HK-2 (cell line): ENCODE measurements at regions not wholly inside any gene's neighbourhood (a gene's known extent, or its start where the extent isn't known, plus 50 kb on each side); places are given as distances from the start of the nearest gene placed in this dataset.

Experiments
- DNase-seq: peaks from one replicate; pipeline ENCODE4 v3.0.0-alpha.2; 2018; ENCODE audit not compliant: unreplicated experiment

DNA sequence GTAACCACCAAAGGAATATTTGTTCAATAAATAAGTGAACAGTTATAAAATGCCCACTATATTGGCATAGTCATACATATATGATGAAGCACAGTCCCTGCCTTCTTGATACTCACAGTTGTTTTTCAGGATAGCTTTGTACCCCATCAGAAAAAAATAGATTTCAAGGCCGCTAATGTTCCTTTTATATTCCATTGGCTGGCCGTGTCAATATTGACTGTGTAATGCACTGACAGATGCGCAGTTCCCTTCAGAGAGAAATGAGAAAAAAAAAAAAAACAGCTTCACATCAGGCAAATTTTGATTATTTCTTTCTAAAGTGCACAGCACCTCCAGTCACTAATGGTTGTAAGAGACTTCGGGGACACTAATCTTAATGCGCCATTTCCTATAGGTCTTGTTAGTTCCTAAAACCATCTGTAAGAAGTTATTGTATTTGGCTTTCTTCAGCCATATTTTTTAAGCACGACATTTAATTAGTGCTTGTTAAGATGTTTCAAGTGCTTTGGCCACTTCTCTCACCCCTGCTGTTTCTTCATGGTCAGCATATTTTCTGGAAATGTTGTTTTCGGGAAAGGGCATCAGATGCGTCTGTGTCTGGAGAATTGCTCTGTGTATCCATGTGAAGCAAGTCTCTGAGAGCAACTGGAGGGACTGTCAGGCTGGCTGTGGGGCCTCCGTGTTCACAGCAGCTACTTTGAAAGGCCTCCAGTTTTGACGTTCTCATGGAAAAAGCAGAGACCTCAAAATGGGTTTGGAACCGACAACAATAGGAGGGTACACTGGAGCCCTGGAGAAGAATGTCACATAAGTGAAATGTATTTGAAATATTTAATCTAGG lies 378.3 kb downstream of the MTX2 start:
- DNase-seq, result no peak

DNA sequence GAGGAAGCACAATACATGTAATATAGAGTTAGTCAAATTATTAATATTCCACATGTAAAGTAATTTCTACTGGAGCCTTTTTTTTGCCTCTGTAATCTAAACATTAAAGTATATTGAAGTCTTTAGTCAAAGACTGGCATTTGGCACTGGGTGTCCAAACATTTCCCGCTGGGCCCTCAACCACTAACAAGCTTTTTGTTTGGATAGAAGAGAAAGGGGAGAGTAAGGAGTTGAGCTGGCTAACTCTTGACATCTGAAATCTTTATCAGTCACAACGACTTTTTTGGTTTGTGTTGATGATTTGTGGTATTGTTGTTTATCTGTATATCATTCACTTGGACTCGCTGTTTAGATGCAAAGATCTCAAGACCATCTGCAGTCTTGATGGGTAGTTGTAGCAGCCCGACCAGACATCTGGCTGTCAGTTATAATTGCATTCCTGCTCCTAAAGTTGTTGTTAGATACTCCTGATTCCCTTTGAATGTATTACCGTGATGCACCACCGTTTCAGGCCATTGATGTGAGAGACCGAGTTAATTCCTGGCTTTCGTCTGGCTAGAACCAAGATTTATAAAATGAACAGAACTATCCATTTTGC lies 379.6 kb downstream of the MTX2 start:
- DNase-seq, result no peak

DNA sequence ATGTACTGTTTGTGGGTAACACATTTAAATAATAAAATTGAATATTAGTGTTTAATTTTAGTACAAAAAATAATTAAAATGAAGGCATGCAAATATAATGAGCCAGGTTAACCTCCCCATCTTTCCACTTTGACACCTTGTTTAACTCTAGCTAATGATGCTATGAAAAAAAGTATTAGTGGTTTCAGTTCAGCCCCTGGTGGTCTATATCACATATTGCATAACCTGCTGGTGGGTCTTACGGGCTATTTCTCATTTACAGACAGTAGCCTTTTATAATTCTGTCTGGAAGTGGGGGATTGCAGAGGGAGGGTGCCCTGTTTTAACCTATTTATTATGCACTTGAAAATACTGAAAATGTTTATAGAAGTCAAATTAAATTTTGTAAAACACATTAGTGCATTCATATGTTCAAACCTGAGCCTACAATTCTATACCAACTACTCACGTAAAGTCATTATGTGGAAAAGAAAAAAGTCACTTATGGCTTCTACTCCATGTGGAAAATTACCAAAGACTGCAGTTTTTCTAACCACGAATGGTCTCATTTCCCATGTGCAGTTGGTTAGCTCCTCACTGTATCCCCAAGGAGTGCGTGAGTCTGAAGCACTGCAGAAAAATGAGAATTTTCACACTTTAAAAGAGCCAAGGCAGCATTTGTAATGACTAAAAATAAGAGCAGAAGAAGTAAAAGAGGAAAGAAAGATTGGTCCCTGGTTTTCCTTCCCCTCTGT lies 381.0 kb downstream of the MTX2 start:
- DNase-seq, result no peak

DNA sequence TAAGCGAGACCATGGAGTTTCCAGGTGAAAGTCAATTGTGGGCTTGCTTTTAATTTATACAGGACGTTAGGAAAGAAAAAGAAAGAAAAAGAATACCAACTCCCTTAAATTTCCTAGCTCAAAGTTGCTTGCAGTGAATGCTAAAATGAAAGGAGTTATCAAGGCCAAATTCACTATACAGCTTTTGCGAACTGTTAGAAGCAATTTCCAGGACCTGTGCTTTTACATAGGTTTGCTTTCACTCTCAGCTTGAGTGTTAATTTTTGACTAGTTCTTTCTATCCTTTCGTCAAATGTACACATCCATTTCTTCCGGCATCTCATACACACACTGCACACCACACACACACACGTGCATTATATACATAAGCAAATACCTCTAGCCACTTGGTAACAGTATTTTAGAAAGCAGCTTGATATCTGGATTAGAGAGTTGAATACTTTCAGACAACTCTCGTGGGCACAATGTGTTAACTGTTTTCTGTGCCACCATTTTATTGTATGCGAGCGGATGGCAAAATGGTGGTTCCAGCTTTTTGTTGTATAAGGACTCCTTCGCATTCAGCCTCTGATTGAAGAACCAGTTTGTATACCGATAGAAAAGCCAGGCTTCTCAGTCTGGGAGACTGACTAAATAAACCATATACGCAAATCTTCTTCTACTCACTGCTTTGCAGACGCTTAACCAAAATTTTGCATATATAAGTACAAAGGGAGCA lies 381.8 kb downstream of the MTX2 start:
- DNase-seq, result no peak

DNA sequence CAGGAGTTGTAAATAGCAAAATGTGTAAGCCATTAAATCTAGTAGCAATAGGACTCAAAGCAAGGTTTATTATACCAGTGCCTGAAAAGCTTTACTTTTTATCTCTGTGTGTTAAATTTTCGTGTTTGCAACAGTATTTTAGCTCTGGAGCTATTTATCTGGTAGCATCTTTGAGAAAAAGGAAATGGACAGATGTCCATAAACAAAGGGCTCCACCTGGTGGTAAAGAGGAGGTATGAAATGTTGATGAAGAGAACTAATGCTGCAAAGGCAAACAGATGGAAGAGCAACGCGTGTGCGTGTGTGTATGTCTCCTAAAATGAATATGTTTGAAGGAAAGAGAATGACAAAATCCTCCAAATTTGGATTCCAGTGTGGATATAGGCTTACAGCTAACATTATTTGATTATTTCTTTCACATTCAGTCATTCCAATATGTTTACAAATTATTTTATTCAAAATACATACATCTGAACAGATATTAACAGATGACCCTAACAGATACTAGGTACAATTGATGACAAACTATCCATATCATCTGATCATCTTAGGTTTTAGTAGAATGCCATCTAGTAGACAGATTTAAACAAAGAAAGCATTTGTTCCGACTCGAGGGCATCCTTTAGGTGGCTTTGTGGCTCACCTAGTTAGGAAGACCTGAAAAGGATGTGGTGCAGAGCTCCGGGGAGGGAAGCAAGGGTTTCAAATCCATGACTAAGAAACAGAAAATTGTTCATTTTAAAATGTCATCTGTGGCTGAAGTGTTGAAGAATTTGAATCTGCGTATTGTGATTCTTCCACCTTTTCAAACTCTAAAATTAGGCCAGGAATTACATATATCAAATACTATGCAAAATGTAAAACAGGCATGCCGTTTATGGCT lies 383.3 kb downstream of the MTX2 start:
- DNase-seq, result no peak

DNA sequence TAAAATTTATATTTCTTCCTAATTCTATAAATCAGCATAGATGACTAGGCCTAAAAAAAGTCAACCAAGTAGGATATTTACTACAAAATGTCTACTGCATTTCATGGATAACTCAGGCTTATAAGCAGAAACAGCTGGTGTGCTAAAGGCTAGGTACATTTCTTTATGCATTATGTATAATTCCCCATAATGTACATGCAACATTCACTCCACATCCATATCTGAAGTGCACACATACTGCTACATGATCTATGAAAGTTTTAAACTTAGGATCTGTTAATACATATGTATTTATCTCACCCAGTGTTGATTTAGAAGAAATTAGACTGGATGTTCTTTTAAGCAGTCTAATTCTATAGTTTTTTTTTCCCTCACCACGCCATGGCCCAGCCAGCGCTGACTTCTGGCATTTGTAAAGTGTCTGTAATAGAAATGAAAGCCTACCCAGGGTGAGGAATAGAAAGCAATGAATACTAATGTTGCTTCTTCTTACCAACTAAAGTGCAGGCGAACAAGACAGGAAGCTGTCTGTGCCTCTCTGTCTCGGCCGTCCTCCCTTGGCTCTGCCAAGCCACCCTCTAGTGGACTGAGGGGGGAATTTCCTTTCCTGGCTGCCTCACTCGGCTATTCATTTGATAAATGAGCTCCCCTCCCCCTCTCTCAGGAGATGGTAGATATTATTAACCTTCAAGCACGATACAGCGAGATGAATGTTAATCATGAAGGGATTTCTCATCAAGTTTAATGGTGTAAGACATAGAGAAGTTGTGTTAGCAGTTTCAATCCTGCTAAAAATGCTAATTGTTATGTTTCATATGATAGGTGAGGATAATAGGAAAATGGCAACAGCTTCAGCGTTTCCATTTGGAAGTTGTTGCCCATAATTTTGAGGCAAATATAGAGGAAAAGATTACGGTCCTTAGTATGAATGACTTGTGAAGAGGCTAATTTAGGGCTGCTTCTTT lies 384.5 kb downstream of the MTX2 start:
- peak; percentile 61 for DNase-seq

DNA sequence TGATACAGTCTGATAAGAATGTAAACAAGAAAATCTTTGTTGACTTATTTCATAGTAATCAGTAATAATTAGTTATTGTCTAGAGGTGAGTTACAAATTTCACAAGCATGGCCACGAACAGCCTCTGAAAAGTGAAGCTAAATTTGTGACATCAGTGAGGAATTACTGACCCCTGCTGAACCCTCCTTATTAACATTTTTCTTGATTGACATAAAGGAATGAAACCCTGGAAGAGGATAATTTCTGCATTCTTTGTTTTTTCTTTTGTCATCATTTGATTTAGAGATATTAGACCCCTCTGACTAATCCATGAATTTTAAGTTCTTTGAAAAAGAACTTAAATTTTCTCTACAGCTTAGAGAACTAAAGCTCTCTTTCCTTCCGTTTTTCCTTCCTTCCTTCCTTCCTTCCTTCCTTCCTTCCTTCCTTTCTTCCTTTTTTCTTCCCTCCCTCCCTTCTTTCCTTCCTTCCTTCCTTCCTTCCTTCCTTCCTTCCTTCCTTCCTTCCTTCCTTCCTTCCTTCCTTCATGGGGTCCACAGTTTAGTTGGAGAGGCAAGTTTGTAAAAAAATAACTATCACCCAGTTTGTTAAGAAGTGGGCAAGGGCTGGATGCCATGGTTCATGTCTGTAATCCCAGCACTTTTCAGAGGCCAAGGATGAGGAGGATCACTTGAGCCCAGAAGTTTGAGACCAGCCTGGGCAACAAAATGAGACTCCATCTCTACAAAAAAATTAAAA lies 387.0 kb downstream of the MTX2 start:
- no peak for DNase-seq

DNA sequence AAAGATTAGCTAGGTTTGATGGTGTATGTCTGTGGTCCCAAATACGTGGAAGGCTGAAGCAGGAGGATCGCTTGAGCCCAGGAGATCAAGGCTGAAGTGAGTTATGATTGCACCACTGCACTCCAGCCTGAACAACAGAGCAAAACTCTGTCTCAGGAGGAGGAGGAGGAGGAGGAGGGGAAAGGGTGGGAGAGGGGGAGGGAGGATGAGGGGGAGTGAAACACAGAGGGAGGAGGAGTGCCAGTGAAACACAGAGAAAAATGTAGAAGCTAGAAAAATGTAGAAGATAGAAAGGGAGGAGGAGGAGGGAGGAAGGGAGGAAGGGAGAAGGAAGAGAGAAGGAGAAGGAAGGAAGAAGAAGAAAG lies 387.5 kb downstream of the MTX2 start:
- no peak for DNase-seq

DNA sequence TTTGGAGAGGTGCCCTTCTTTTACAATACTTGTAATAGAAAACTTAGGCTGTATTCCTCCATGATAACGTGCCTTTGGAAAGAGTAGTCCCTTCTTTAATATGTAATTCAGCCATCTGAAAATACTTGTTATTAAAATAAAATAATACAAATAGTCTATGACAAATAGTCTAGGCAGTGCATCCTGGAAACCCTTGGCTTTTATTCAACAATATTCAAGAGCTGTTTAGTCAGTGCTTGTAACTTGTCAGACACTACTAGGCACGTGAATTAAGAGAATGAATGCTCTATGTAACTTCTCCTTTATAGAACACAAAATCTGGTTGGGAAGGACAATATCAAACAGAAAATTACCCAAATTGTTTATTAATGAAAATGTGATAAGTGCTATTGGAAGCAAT lies 388.2 kb downstream of the MTX2 start:
- DNase-seq, result no peak

DNA sequence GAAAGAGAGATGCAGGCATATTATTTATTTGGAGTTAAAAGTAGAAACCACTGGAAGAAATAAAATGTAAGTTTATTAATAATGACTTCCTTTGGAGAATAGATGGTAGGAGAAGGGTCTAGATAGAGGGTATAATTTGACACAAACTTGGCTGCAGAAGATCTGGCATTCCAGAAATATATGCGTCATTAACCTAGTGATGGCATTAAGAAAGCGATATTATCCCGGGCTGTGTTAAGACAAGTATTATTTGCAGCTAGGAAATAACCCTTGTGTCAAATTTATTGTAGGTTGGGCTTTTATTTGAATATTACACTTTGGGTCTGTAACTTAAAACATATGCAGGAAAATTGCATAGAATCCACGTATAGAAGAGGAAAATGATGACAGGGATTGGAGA lies 389.5 kb downstream of the MTX2 start:
- no peak for DNase-seq

DNA sequence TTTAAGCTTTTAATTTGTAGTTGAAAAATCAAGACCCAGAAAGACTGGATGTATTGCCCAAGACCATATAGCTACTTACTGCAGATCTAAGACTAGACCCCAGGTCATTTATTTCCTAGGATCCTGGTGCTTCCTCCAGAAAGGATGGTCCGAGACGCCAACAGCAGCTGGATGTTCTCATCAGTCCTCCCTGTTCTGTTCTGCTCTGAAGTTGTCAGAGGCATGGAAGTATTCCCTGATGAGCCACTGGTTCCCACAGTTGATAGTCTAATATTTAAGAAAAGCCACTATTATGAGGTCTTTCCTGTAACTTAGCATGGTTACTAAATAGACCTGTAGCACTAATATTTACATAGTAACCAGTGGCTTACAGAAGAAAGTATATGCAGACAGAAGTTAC lies 393.5 kb downstream of the MTX2 start:
- no peak for DNase-seq

DNA sequence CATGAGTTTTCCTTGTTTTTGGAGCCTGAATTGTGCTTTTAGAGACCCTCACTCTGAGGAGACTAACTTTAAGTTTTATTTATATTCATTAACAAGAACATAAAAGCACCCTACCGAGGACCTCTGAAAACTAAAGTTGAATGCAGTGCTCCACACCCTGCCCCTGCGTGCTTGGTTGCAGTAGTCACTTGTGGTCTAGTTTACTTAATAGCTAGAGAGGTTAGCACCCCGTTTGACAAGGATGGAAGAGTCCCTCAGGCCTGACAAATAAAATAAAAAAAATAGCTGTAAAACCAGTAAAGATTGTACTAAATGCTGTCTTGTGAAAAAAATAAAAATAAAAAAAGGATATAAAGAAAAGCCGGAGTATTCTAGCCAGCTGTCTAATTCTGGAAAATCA lies 395.2 kb downstream of the MTX2 start:
- no peak for DNase-seq

DNA sequence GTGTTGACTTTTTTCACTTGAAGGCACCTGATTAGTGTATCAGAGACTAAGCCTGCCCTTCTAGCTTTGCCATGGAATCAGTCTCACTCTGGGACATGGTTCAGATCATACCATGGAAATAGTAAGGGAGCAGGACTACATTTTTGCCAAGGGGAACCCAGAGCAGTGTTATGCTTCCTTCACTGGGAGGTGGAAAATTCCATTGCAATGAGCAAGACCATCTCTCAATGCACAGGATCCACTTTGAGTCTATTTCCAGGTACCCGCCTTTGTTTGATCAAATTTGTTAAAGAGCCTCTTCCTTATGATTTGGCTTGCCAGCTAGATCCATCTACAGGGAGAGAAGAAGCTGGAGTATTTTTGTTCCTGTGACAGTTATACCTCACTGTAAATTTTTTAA lies 395.8 kb downstream of the MTX2 start:
- no peak for DNase-seq

DNA sequence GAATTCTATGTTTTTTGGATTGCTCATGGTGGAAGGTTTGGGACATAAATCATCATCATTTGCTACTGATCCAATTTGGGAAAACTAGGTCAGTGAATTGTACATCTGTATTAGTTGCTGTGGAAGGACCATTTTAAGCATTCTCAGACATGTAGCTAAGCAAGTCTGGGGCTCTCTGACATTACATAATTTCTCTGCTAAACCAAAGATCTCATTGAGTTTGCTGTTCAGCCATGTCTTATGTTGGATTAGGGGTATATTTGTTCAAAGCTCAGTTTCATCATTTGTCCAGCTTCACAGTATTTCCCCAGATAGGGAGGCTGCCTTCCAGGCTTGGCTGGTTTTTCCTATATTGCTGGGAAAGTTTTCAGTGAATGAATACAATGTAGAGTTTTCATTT lies 399.7 kb downstream of the MTX2 start:
- no peak for DNase-seq

DNA sequence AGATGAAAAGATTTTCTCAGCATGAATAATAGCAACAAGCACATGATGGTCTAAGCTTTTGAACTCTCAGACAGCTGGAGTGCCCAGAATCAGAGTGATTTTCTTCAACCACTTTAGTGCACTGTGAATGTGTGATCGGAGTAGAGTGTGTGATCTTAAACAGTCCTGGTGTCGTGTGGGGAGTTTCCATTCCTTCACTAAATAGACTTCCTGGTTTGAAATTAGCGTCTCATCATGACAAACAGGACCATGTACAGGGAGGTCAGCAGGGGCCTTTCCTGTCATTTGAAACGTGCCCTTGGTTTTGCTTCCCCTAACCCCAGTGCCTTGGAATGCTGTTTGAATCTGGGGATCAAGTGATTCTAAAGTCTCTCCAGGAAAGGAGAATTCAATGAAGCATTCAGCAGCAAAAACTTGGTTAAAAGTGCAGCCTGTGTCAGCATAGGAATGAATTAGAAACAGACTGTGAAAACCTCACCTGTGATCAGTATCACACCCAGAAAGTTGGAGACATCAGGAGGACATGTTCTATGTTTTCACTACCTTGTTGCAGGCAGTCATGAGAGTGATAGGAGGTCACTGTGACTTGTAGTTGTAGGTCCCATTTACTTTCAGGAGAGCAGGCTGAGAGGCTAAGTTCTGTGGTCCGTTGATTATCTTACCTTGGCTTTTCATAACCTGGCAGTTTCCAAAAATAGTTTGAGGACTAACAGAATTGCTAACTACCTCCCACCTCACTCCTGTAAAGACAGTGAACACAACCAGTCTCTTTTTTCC lies 400.3 kb downstream of the MTX2 start:
- DNase-seq, result no peak

DNA sequence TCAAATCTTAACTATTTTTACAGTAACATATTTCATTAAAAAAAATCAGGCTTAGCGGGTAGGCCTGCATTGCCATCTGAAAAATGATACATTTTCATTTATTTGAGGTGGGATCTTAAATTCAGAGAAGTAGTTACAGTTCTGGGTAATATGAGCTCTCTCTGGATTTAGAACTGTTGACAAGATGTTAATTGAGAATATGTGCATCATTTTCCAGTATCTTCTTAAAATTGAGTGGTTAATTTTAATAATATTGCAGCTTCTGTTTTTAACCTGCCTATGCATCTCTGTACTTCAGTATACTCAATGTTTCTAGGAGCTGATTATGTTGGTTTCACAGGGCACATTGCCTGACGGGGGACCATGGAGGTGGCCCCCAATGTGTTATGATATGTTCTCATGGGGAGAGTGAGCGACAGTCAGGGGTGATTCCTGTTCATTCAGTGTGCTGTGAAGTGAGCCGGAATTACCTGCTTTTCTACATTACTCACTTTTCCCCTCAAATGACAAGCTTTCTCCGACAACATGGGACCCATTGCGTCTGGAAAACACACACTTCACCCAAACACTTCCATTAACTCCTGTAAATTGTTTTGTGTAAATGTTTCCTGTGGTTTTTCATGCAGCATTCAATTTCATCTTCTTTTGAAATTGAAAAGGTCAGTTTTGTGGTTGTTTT lies 406.2 kb downstream of the MTX2 start:
- no peak for DNase-seq

DNA sequence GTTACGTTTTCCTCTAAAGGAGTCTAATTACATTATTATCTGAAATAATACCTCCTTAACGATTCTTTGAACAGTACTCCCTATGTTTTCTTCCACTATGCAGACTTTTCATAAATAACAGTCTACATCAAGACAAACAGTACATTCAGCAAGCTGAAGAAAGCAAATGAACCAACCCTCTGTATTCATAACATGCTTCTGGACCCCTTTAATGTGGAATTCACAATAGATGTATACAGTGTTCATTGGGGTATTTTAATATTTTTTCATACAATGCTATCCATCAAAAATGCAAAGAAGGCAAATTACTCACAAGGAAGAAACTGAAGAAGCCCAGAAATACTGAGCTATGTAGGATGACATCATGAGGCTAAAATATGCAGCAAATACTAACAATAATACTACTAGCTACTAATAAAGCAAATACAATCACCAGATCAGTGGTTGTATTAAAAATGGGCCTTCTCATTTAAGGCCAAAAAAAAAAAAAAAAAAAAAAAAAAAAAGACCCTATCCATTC lies 408.6 kb downstream of the MTX2 start:
- no peak for DNase-seq

DNA sequence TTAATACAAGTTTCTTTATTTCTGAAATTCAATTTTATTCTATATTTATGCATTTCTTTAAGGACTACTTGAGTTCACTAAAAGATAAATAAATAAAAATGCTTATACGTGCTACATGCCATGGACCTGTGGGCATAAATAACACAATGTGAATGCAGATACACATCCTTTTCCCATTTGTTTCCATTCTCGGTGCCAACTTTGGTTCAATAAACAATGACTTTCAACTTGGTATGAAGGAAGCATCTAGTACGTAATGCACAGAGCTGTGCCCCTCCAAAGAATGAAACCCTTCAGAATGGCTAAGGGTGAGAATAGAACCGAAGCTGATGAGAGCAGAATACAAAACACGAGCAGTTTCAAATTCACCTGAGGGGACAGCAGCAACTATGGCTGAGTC lies 409.3 kb downstream of the MTX2 start:
- DNase-seq, result no peak
